Bronchial epithelial cell (primary cell): ENCODE measurements at regions not wholly inside any gene's neighbourhood (a gene's known extent, or its start where the extent isn't known, plus 50 kb on each side); places are given as distances from the start of the nearest gene placed in this dataset.

Experiments
- DNase-seq: peaks from one replicate; pipeline ENCODE4 v3.0.0-alpha.2; 2010; ENCODE audit warnings: low read depth
- FAIRE-seq: peaks from 2 replicates; lab custom pipeline; 2011; peaks lifted over from hg19 to GRCh38; lab: Jason Lieb, UNC
- H3K27me3 ChIP-seq: 2 replicates; pipeline ENCODE4 v1.5.1; 2011; ENCODE audit warnings: low read length; ENCODE audit not compliant: control insufficient read depth, insufficient read depth
- H3K36me3 ChIP-seq: 2 replicates; pipeline ENCODE4 v1.5.1; 2011; ENCODE audit warnings: low read length; ENCODE audit not compliant: control insufficient read depth, insufficient read depth
- H3K4me3 ChIP-seq: 2 replicates; pipeline ENCODE4 v1.5.1; 2011; ENCODE audit warnings: mild to moderate bottlenecking, low read depth, low read length, control low read depth
- TF ChIP-seq, protein P1 (sequence below): IDR thresholded peaks from 2 replicates; pipeline ENCODE4 v1.5.1; 2011; ENCODE audit warnings: mild to moderate bottlenecking, moderate library complexity, low read length, control low read depth, inconsistent platforms; ENCODE audit not compliant: insufficient read depth, severe bottlenecking

DNA sequence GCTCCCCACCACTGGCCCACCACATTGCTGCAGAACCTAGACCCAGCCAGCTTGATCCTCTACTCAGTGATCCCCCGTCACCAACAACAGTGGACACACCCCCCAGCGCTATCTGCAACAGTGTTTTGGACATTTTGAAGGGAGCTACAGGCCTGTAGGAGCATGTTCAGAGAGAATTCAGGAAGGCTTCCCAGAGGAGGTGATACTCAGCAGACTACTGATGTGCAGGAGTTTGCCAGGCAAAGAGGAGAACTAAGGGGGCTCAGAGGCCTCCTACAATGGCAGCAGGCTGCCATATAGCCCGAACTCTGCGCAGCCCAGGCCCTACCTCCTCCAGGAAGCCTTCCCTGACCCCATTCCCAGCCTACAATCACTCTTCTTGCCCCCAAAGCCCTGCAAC lies 70.0 kb downstream of the SYNE3 start:
- FAIRE-seq (no peak), DNase-seq (no peak)
- no peaks in the 10 kb centered on the region for H3K36me3 ChIP-seq
- H3K4me3 ChIP-seq = no peak overlapping the region
- TF ChIP-seq, protein P1, sequence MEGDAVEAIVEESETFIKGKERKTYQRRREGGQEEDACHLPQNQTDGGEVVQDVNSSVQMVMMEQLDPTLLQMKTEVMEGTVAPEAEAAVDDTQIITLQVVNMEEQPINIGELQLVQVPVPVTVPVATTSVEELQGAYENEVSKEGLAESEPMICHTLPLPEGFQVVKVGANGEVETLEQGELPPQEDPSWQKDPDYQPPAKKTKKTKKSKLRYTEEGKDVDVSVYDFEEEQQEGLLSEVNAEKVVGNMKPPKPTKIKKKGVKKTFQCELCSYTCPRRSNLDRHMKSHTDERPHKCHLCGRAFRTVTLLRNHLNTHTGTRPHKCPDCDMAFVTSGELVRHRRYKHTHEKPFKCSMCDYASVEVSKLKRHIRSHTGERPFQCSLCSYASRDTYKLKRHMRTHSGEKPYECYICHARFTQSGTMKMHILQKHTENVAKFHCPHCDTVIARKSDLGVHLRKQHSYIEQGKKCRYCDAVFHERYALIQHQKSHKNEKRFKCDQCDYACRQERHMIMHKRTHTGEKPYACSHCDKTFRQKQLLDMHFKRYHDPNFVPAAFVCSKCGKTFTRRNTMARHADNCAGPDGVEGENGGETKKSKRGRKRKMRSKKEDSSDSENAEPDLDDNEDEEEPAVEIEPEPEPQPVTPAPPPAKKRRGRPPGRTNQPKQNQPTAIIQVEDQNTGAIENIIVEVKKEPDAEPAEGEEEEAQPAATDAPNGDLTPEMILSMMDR = no peak
- H3K27me3 ChIP-seq = no peaks in the 10 kb centered on the region

- Histone ChIP-seq H3K36me3 (no peaks in the 10 kb centered on the region), H3K27me3 (no peaks in the 10 kb centered on the region), H3K4me3 (no peak overlapping the region)
- FAIRE-seq (no peak), DNase-seq (no peak)
- TF ChIP-seq, protein P1 = no peak
These were observed 70.8 kb downstream of the SYNE3 start for GRCh38 chr14:95445676-95446075.

GRCh38 chr14:95445161-95445560 lies 71.3 kb downstream of the SYNE3 start:
- DNase-seq = no peak
- TF ChIP-seq, protein P1 = no peak
- Histone ChIP-seq H3K4me3 (no peak overlapping the region), H3K27me3 (no peaks in the 10 kb centered on the region), H3K36me3 (no peaks in the 10 kb centered on the region)
- FAIRE-seq = no peak

DNA sequence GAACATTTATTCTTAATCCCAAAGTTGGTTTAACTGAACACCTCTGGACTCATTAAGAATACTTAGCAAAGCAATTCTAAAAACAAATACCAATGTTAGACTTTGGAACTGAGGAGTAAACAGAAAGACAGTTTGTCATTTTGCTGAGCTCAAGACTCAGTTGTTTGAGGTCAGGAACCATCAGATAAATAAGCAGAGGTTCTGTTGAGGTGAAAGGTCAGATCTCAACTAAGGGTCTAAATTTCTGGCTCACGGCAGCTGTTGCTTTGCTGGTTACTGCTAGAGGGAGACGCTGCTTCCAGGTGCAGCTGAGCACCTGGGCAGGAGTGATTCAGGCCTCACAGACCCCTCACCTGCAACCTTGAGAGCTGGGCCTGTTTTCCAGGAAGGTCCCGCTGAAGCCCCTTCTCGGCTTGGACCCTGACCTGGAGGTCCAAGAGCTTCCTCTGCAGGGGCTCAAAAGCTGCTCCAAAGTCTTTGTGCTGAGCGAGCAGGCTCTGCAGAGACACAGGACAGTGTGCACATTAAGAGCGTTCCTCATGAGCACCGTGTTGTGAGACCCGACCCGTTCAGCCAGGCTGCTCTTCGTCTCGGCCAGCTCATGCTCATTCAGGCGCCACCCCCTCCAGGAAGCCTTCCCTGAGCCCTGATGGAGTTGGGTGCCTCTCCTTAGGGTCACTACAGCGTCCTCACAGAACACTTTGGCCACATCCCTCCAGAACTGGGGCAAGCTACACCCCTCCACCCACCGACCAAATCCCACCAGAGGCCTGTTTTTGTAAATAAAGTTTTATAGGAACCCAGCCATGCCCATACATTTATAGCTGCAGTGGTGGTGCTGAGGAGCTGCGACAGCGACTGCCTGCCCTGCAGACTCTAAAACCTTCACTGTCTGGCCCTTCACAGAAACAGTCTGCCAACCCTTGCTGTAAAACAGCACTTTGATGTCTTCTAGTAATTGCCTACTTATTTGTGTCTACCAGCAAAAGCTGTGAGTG lies 72.0 kb downstream of the SYNE3 start:
- no peaks in the 10 kb centered on the region for H3K27me3 ChIP-seq
- no peaks in the 10 kb centered on the region for H3K36me3 ChIP-seq
- TF ChIP-seq, protein P1 = no peak
- no peak for DNase-seq
- H3K4me3 ChIP-seq = no peak overlapping the region
- no peak for FAIRE-seq

GRCh38 chr14:95442633-95443021 lies 73.8 kb downstream of the SYNE3 start:
- Histone ChIP-seq H3K36me3 (no peaks in the 10 kb centered on the region), H3K27me3 (no peaks in the 10 kb centered on the region), H3K4me3 (no peak overlapping the region)
- FAIRE-seq = no peak
- TF ChIP-seq, protein P1 = peak; percentile 96
- DNase-seq = peak; percentile 61
